ENCODE measurements at regions not wholly inside any gene's neighbourhood (a gene's known extent, or its start where the extent isn't known, plus 50 kb on each side); places are given as distances from the start of the nearest gene placed in this dataset.

DNA sequence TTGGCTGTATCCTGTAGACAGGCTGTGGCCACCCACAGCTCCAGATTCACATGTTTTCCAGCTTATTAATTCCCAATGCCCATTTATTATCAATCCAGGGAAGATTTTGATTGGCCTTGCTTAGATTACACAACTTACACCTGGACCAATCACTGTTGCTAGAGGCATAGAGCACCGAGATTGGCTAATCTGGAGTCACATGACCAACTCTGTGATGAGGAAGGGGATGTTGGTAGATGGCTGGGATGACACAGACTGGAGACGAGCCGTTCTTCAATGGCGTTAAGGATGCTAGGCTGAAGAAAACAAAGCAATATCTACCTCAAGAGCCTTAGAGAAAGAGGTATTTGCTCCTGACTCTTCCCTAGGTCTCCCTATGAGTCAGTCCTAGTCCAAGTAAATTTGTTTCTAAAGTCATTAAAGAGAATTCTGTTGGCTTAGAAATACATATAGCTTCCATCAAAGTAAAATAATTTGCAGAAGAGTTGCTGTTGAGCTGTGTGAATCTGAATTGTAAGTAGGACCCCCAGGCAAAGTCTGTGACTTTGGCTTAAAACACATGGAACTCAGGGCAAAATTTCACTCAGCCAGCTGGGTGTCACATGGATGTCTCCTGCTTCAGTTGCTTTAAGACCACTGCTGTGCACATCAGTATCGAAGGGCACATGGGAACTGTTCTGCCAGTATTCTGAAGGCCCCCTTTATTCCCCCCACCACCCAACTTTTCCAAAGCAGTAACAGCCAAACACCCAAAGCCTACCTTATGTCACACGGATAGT, 326.4 kb upstream of the KLF4 start:
- POLR2A ChIA-PET = no interaction called here
- Mint-ChIP-seq H3K27ac (no peak overlapping the region), H3K36me3 (no peaks in the 10 kb centered on the region), H3K4me3 (no peak overlapping the region), H3K4me1 (ENCODE audit: low read depth) (no peaks in the 10 kb centered on the region), H3K27me3 (no peaks in the 10 kb centered on the region), H3K9me3 (no peaks in the 10 kb centered on the region)
- DNase-seq = no peak
- intact Hi-C loops (cut with micrococcal nuclease) = no loop called here
- CTCF ChIA-PET = no interaction called here

DNA sequence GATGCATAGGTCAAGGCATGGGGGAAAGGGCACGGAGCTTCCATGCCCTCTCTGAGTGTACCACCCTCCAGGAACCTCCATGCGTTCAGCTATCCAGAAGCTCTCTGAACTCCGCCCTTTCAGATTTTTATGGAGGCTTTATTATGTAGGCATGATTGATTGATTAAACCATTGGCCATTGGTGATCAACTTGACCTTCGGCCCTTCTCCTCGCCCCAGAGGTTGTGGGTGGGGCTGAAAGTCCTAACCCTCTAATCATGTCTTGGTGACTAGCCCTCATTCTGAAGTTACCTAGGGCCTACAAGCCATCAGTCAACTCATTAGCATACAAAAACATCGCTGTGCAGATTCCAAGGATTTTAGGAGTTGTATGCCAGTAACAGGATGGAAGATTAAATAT, 323.7 kb upstream of the KLF4 start:
- DNase-seq = no peak
- H3K9me3 Mint-ChIP-seq = no peaks in the 10 kb centered on the region
- ChIA-PET CTCF (no interaction called here), POLR2A (no interaction called here)
- H3K4me1 Mint-ChIP-seq (ENCODE audit: low read depth) = no peaks in the 10 kb centered on the region
- H3K27ac Mint-ChIP-seq = no peak overlapping the region
- H3K27me3 Mint-ChIP-seq = no peaks in the 10 kb centered on the region
- H3K36me3 Mint-ChIP-seq = no peaks in the 10 kb centered on the region
- intact Hi-C loops (cut with micrococcal nuclease) = no loop called here
- no peak overlapping the region for H3K4me3 Mint-ChIP-seq

DNA sequence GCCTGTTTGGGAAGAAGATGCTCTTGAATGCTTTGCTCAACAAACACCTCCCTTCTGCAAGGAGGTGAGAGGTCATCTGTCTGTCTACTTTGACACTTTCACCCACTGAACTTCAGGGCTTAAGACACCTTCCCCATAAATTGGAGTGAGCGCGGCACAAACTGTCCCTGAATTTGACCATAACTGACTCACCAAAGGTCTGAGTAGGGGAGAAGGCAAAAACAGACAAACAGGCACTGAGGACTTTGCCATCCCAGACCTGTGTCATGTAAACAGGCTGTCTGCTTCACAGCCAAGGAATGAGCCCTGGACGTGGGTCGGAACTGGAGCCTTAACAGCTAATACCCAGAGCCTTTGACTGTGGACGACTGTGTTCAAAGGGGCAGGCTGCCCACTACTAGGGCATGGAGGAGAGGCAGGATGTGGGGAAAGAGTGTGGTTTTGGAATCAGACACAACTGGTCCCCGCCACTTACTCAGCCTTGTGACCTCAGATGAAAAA, 320.9 kb upstream of the KLF4 start:
- intact Hi-C loops (cut with micrococcal nuclease) = no loop called here
- no peaks in the 10 kb centered on the region for H3K36me3 Mint-ChIP-seq
- H3K27ac Mint-ChIP-seq = no peak overlapping the region
- no peaks in the 10 kb centered on the region for H3K27me3 Mint-ChIP-seq
- ChIA-PET CTCF (no interaction called here), POLR2A (no interaction called here)
- H3K4me1 Mint-ChIP-seq (ENCODE audit: low read depth) = no peaks in the 10 kb centered on the region
- H3K9me3 Mint-ChIP-seq = peaks cover 2% of the 10 kb centered on the region
- H3K4me3 Mint-ChIP-seq = no peak overlapping the region
- no peak for DNase-seq

- H3K9me3 Mint-ChIP-seq = peaks cover 2% of the 10 kb centered on the region
- intact Hi-C loops (cut with micrococcal nuclease) = no loop called here
- H3K27ac Mint-ChIP-seq = no peak overlapping the region
- no peaks in the 10 kb centered on the region for H3K36me3 Mint-ChIP-seq
- CTCF ChIA-PET = no interaction called here
- DNase-seq = no peak
- H3K27me3 Mint-ChIP-seq = no peaks in the 10 kb centered on the region
- no peaks in the 10 kb centered on the region for H3K4me1 Mint-ChIP-seq (ENCODE audit: low read depth)
- POLR2A ChIA-PET = no interaction called here
- no peak overlapping the region for H3K4me3 Mint-ChIP-seq
Observed at GRCh38 chr9:107809871-107810460, 320.4 kb upstream of the KLF4 start.

GRCh38 chr9:107807183-107807582, 317.6 kb upstream of the KLF4 start:
- intact Hi-C loops (cut with micrococcal nuclease) = no loop called here
- no peak overlapping the region for H3K27ac Mint-ChIP-seq
- H3K4me1 Mint-ChIP-seq (ENCODE audit: low read depth) = no peaks in the 10 kb centered on the region
- no peaks in the 10 kb centered on the region for H3K36me3 Mint-ChIP-seq
- DNase-seq = no peak
- no peak overlapping the region for H3K4me3 Mint-ChIP-seq
- CTCF ChIA-PET = no interaction called here
- no peaks in the 10 kb centered on the region for H3K27me3 Mint-ChIP-seq
- H3K9me3 Mint-ChIP-seq = peaks cover 2% of the 10 kb centered on the region
- POLR2A ChIA-PET = no interaction called here

DNA sequence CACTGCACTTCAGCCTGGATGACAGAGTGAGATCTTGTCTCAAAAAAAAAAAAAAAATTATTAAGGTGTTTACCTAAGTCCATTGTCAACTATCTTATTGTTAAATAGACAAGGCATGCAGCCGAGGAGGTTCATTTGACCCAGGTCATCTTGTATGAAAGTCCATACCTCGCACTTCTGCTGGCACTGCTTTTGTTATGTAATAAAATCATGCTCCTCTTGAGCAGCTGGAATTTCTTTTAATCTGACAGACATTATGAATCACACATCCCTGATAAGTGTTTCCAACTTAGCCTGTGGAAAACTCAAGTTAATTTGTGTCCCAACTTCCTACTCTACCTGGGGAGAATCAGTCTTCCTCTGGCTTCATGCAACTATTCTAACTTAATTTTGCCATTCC, 315.6 kb upstream of the KLF4 start:
- no peak for DNase-seq
- ChIA-PET CTCF (no interaction called here), POLR2A (no interaction called here)
- no peak overlapping the region for H3K27ac Mint-ChIP-seq
- intact Hi-C loops (cut with micrococcal nuclease) = no loop called here
- no peaks in the 10 kb centered on the region for H3K4me1 Mint-ChIP-seq (ENCODE audit: low read depth)
- peaks cover 2% of the 10 kb centered on the region for H3K9me3 Mint-ChIP-seq
- H3K4me3 Mint-ChIP-seq = no peak overlapping the region
- no peaks in the 10 kb centered on the region for H3K27me3 Mint-ChIP-seq
- H3K36me3 Mint-ChIP-seq = no peaks in the 10 kb centered on the region

- no peak overlapping the region for H3K27ac Mint-ChIP-seq
Observed at GRCh38 chr9:107794259-107794658, 304.7 kb upstream of the KLF4 start.

DNA sequence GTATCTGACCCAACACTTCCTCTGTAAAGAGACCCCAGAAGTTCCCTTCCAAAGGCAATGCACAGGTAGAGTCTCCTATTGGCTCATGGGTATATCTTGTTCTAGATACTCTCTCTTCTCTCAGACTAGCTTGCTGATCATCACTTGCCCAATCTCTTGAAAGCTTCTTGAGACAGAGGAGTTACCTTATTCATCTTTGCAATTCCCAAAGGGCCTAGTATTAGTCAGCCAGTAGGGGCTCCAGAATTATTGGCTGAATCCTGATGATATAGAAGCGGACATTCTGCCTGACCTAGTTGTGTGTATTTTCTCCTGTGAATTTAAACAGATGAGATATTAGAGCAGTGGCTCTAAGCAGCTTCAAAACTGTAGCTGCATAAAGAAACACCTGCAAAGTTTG, 304.0 kb upstream of the KLF4 start:
- peaks cover 7% of the 10 kb centered on the region for H3K9me3 Mint-ChIP-seq
- H3K36me3 Mint-ChIP-seq = no peaks in the 10 kb centered on the region
- no peaks in the 10 kb centered on the region for H3K27me3 Mint-ChIP-seq
- no peak overlapping the region for H3K4me3 Mint-ChIP-seq
- H3K27ac Mint-ChIP-seq = no peak overlapping the region
- intact Hi-C loops (cut with micrococcal nuclease) = no loop called here
- POLR2A ChIA-PET = no interaction called here
- CTCF ChIA-PET = no interaction called here
- no peaks in the 10 kb centered on the region for H3K4me1 Mint-ChIP-seq (ENCODE audit: low read depth)
- DNase-seq = no peak

More at GRCh38 chr9:107794259-107794658, 304.7 kb upstream of the KLF4 start:
- H3K9me3 Mint-ChIP-seq = peaks cover 7% of the 10 kb centered on the region
- H3K4me3 Mint-ChIP-seq = no peak overlapping the region
- intact Hi-C loops (cut with micrococcal nuclease) = no loop called here
- H3K4me1 Mint-ChIP-seq (ENCODE audit: low read depth) = no peaks in the 10 kb centered on the region
- H3K36me3 Mint-ChIP-seq = no peaks in the 10 kb centered on the region
- no peaks in the 10 kb centered on the region for H3K27me3 Mint-ChIP-seq
- ChIA-PET CTCF (no interaction called here), POLR2A (no interaction called here)
- DNase-seq = no peak

- H3K9me3 Mint-ChIP-seq = peaks cover 7% of the 10 kb centered on the region
- CTCF ChIA-PET = no interaction called here
- H3K27me3 Mint-ChIP-seq = no peaks in the 10 kb centered on the region
- H3K4me1 Mint-ChIP-seq (ENCODE audit: low read depth) = no peaks in the 10 kb centered on the region
- intact Hi-C loops (cut with micrococcal nuclease) = no loop called here
- H3K4me3 Mint-ChIP-seq = no peak overlapping the region
- H3K27ac Mint-ChIP-seq = no peak overlapping the region
- no peaks in the 10 kb centered on the region for H3K36me3 Mint-ChIP-seq
- POLR2A ChIA-PET = no interaction called here
- no peak for DNase-seq
Observed at GRCh38 chr9:107792596-107792995, 303.0 kb upstream of the KLF4 start.

- H3K9me3 Mint-ChIP-seq = peaks cover 7% of the 10 kb centered on the region
- no peaks in the 10 kb centered on the region for H3K27me3 Mint-ChIP-seq
- ChIA-PET POLR2A (no interaction called here), CTCF (no interaction called here)
- intact Hi-C loops (cut with micrococcal nuclease) = no loop called here
- H3K27ac Mint-ChIP-seq = no peak overlapping the region
- no peaks in the 10 kb centered on the region for H3K36me3 Mint-ChIP-seq
- H3K4me3 Mint-ChIP-seq = no peak overlapping the region
- DNase-seq = no peak
- no peaks in the 10 kb centered on the region for H3K4me1 Mint-ChIP-seq (ENCODE audit: low read depth)
Observed at GRCh38 chr9:107792006-107792405, 302.4 kb upstream of the KLF4 start.

DNA sequence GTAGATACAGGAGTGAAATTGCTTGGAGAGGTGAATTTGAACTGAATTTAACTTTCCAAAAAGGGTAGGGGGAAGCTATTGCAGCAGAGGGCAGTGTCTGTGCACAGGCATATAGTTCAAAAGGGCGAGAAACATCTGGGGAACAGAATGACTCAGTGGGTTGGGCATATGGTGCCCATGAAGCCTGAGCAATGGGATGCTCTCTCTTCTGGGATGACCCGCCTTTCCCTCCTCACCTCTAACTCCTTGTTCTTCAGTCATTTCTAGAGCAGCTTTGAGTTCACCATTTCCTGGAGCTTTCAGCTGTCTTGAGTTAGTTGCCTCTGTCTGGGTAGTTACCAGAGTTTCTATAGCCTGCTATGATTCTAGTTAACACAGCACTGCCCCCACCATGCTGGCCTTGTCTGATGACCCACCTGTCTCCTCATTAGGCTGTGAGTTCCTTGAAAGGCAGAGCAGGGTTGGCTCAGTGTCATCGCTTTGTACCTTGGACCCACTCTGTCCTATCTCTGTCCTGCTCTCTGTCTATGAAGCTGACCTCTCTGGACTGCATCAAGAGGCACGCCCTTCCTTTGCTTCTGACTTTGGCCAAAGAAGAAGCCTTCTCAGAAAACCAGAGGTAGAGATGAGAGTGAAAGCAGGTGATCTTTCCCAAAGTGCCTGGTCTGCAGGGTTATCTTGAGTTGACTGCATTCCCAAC, 299.6 kb upstream of the KLF4 start:
- Mint-ChIP-seq H3K4me3 (no peak overlapping the region), H3K27ac (no peak overlapping the region), H3K27me3 (no peaks in the 10 kb centered on the region), H3K36me3 (no peaks in the 10 kb centered on the region), H3K4me1 (ENCODE audit: low read depth) (no peaks in the 10 kb centered on the region), H3K9me3 (no peaks in the 10 kb centered on the region)
- ChIA-PET CTCF (no interaction called here), POLR2A (no interaction called here)
- DNase-seq = no peak
- intact Hi-C loops (cut with micrococcal nuclease) = no loop called here

DNA sequence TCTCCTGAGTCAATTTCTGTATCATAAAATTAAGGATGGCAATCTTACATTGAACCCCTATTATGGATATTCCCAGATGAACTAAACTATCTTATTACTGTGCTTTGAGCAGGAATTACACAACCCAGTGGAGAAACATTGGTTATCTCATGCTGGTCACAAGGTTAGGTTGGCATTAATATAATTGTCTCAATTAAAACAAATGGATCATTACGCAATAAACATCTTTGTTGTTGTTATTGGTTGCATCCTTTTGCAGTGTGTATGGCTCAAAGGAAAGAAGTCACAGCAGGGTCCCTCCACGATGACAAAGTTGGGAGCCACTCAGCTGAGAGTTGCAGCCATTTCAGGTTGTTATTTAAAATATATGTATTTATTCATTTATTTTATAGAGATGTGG, 297.0 kb upstream of the KLF4 start:
- intact Hi-C loops (cut with micrococcal nuclease) = no loop called here
- H3K27me3 Mint-ChIP-seq = no peaks in the 10 kb centered on the region
- DNase-seq = no peak
- H3K9me3 Mint-ChIP-seq = no peaks in the 10 kb centered on the region
- no peaks in the 10 kb centered on the region for H3K4me1 Mint-ChIP-seq (ENCODE audit: low read depth)
- H3K27ac Mint-ChIP-seq = no peak overlapping the region
- ChIA-PET POLR2A (no interaction called here), CTCF (no interaction called here)
- no peak overlapping the region for H3K4me3 Mint-ChIP-seq
- no peaks in the 10 kb centered on the region for H3K36me3 Mint-ChIP-seq
